NOMO-1 treated with DMSO at 0.1 percent for 48 hours (cell line): ENCODE measurements at regions not wholly inside any gene's neighbourhood (a gene's known extent, or its start where the extent isn't known, plus 50 kb on each side); places are given as distances from the start of the nearest gene placed in this dataset.
A peak's percentile ranks its signal among the peaks of the same experiment; 100 is the strongest.
"Not testable (repeated sequence)": the region's sequence is repeated elsewhere in the genome, so short reads cannot be mapped to it uniquely, and the experiment has no call there.

ENCODE experiments used
- DNase-seq: peaks from one replicate; lab custom pipeline; 2025; ENCODE audit not compliant: unreplicated experiment; lab: John Stamatoyannopoulos, UW

- DNase-seq: no peak
Measured at GRCh38 chr6:121544691-121545090, 109.2 kb downstream of the GJA1 start.

DNA sequence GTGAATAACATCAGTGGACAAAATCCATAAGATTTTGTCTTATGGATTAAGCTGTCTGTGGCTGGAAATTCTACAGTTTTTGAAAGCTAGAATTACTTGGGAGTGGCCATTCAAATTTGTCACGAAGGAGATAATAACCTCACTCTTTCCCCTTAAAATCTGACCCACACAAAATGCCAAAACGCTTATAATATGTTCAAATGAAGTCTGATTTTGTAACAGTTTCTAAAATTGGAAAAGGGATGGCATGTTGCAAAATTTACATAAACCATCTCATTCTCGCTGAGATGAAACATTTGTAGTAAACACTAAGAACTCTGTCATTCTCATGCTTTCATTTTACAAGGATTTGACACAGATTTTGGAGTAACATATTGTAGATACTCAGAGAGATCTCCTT is 112.7 kb downstream of the GJA1 start:
- no peak for DNase-seq

DNA sequence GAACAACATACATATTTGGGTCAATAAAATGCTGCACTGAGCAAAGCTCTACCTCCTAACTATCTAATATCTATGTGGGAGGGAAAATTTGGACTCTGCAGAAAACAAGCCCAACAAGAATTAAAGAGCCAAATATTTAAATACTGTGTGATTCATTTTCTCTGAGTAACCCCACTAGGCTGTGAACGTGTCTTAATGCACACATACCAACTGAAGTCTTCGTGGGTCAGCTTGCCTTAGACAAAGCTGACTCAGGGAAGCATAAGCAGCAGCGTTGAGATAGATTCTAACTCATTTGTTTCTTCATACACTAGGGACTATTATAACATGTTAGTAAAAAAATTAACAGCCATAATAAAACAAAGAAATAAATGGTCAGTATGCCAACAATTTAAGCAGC is 114.3 kb downstream of the GJA1 start:
- DNase-seq: no peak

GRCh38 chr6:121550491-121551010 is 115.1 kb downstream of the GJA1 start:
- DNase-seq: no peak

DNA sequence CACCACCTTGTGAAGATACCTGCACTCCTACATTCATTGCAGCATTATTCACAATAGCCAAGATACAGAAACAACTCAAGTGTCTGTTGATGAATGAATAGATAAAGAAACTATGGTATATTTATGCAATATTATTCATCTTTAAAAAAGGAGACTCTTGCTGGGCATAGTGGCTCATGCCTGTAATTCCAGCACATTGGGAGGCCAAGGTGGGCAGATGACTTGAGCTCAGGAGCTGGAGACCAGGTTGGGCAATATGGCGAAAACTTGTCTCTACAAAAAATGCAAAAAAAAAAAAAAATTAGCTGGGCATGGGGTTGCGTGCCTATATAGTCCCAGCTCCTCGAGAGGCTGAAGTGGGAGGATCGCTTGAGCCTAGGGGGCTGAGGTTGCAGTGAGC is 119.8 kb downstream of the GJA1 start:
- no peak for DNase-seq

- DNase-seq: not testable (repeated sequence)
Measured at GRCh38 chr6:121556149-121556548, 120.7 kb downstream of the GJA1 start.

GRCh38 chr6:121557146-121557940 is 121.9 kb downstream of the GJA1 start:
- no peak for DNase-seq

DNA sequence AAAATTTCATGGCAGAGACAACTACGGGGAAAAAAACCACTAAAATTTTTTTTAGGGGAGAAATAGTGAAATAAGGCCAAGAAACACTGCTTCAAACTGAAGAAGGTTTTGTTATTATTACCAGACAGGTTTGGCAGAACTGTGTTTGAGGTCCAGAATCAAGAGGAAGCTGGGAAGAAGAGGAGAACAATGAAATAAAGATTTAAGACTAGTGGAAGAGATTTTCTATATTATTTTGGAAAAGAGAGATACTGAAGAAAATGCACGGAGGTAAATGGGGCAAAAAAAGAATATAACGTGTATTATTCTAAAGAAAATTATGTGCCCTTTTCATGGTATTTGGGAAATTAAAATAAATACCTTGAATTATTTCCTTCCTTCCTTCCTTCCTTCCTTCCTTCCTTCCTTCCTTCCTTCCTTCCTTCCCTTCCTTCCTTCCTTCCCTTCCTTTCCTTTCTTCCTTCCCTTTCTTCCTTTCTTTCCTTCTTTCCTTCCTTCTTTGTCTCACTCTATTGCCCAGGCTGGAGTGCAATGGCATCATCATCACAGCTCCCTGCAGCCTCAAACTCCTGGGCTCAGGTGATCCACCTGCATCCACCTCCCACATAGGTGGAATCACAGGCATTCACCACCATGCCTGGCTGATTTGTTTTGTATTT is 124.3 kb downstream of the GJA1 start:
- DNase-seq: no peak

DNA sequence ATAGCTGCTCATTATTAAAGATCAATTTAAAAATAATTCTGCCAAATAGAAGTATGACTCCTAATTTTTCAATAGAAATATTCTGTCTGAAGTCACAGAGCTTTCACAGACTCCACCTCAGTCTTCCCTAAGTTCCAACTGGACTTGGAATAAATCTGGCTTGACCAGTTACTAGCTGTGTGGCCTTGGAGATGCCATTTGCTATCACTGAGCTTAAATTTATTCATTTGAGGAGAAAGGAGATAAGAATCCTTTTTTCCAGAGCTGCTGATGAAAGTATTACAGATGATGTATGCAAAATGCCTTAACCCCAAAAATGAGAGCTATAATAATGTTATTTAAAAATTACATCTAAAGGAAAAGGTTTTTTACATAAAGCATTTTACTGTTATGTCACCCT is 125.0 kb downstream of the GJA1 start:
- no peak for DNase-seq

DNA sequence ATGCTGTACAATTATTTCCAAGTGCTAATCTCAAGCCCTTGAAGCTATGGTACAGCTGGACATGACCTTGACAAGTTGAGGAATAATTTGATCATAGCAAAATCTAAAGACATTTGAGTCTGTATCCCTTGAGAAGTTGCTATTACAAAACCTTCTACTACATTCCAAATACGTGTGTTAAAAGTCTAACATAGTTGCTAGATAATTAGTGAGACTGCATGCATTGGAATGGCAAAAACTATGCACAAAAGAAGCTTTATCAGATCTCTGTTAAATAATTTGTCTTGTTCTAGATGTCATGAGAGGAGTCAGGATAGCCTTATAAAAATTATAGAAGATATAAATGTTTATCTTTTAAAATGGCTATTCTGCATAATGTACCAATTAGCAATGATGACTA is 127.8 kb downstream of the GJA1 start:
- no peak for DNase-seq

DNA sequence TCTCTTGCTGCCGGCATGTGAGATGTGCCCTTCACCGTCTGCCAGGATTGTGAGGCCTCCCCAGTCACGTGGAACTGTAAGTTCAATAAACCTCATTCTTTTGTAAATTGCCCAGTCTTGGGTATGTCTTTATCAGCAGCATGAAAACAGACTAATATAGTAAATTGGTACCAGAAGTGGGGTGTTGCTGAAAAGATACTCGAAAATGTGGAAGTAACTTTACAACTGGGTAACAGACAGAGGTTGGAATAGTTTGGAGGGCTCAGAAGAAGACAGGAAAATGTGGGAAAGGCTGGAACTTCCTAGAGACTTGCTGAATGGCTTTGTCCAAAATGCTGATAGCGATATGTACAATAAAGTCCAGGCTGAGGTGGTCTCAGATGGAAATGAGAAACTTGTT is 129.1 kb downstream of the GJA1 start:
- DNase-seq: not testable (repeated sequence)

DNA sequence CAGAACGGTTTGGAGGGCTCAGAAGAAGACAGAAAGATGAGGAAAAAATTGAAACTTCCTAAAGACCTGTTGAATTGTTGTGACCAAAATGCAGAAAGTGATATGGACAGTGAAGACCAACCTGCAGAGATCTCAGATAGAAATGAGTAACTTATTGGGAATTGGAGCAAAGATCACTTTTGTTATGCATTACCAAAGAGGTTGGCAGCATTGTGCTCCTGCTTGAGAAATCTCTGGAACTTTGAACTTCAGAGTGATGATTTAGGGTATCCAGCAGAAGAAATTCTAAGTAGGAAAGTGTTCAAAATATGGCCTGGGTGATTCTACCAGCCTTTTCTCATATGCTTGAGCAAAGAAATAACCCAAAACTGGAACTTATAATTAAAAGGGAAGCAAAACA is 136.0 kb downstream of the GJA1 start:
- DNase-seq: no peak

- DNase-seq: no peak
Measured at GRCh38 chr6:121573481-121573880, 138.0 kb downstream of the GJA1 start.

DNA sequence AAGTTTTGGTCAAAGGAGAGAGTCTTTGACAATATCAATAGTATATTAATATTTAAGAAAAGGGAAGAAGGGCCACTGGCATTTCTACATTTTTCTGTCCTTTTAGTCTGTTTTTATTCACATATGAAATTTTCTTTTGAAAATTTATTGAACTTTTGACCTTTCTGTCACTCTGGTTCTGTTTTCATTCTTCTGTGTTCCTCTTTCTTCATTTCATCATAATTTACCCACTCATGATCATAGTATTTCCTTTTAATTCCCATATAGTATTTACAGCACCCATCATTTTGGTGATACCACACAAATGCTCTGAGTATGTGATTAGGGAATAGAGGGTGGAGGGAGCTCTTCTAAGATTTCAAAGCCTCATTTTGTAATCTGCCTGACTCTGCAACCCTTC is 142.8 kb downstream of the GJA1 start:
- no peak for DNase-seq

DNA sequence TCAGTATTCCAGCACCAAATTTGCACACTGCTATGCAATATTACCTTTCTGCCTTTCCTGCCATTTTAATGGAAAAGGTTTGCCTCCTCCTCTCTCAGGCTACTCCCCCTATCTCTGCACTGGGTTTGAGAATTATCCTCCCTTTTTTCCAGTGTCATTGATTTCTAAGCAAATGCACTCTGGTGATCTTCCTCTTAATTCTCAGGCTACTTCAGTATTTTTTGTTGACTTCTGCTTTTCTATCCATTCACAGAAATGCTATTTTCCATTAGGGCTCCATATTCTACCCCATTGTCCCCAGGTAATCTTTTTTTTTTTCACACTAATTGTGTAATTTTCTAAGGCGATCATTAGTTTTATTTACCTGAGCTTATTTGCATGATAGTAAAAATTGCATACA is 144.0 kb downstream of the GJA1 start:
- DNase-seq: peak; percentile 5

- DNase-seq: no peak
Measured at GRCh38 chr6:121581327-121581726, 145.9 kb downstream of the GJA1 start.

DNA sequence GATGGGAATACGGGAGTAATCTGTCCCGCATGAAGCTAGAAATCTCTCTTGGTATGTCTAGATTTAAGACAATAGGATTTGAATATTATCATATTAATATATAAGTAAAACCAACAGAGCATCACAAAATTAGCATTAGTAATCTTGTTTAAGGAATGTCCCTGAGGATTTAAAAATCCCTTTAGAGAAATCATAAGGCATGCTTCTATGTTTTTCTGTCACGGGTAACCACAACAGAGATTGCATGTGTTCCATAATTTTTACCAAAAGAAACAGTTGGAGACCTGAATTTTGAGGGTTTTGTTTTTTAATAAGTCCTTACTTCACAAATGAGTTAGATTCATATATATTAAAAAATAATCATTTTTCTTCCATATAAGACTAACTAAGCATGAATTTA is 146.8 kb downstream of the GJA1 start:
- no peak for DNase-seq

GRCh38 chr6:121584586-121585369 is 149.3 kb downstream of the GJA1 start:
- no peak for DNase-seq

GRCh38 chr6:121590438-121590837 is 155.0 kb downstream of the GJA1 start:
- DNase-seq: no peak

- DNase-seq: no peak
Measured at GRCh38 chr6:121590916-121591315, 155.5 kb downstream of the GJA1 start.

DNA sequence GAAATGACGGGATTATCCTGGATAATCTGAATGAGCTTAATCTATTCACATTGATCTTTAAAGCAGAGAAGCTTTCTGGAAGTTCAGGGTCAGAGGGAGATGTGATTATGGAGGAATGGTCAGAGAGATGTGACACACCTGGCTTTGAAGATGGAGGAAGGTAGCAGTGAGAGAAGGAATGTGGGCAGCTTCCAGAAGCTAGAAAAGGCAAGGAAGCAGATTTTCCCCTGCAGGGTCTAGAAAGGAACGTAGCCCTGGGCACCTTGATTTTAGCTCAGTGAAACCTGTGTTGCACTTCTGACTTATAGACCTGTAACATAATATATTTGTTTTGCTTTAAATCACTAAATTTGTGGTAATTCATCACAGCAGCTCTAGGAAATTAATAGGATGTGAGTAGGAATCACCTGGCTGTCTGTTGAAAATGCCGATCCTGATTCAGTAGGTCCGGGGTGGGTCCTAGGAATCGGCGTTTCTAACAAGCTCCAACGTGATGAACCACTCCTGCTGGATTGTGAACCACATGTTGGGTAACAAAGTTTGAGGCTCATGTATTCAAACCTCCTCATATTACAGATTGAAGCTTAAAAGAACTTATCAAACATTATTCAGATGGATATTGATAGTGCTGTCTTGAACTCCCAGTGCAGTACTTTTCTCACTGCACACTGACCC is 157.0 kb downstream of the GJA1 start:
- no peak for DNase-seq
